OCI-LY3 (cell line): ENCODE measurements at regions not wholly inside any gene's neighbourhood (a gene's known extent, or its start where the extent isn't known, plus 50 kb on each side); places are given as distances from the start of the nearest gene placed in this dataset.

Experiments used
- H2AFZ ChIP-seq: fragments of 200-600, 300-600 bp; shearing (Covaris generic); 2 replicates; pipeline ENCODE4 v1.6.0; 2014; ENCODE audit warnings: antibody characterized with exemption, low read depth, low read length
- H3K27ac ChIP-seq: fragments of 200-600, 300-600 bp; sonication (generic); 2 replicates; pipeline ENCODE4 v1.5.1; 2014; ENCODE audit warnings: mild to moderate bottlenecking, low read length, moderate library complexity, mixed read lengths
- H3K27me3 ChIP-seq: fragments of 200-600, 300-600 bp; sonication (generic); 2 replicates; pipeline ENCODE4 v1.6.1; 2014; ENCODE audit warnings: low read depth, low read length, mixed read lengths
- H3K36me3 ChIP-seq: fragments of 200-600, 300-600 bp; sonication (generic); replicated peaks from 2 replicates; pipeline ENCODE3; 2014; ENCODE audit warnings: low read depth, low read length, mixed read lengths
- H3K4me1 ChIP-seq: fragments of 300-600, 200-600 bp; sonication (generic); 2 replicates; pipeline ENCODE4 v1.6.1; 2014; ENCODE audit warnings: low read length, mixed read lengths
- H3K4me2 ChIP-seq: fragments of 200-600, 300-600 bp; sonication (generic); 2 replicates; pipeline ENCODE4 v1.6.1; 2014; ENCODE audit warnings: low read length, mixed read lengths
- H3K4me3 ChIP-seq: fragments of 300-600, 200-600 bp; sonication (generic); 2 replicates; pipeline ENCODE4 v1.5.1; 2014; ENCODE audit warnings: antibody characterized with exemption, mild to moderate bottlenecking, low read length, moderate library complexity
- H3K79me2 ChIP-seq: fragments of 300-600, 200-600 bp; shearing (Covaris generic); 2 replicates; pipeline ENCODE4 v1.6.1; 2014; ENCODE audit warnings: mild to moderate bottlenecking, low read length, mixed read lengths
- H3K9ac ChIP-seq: fragments of 300-600, 200-600 bp; shearing (Covaris generic); 2 replicates; pipeline ENCODE4 v1.6.0; 2014; ENCODE audit warnings: mild to moderate bottlenecking, low read length, moderate library complexity
- H3K9me3 ChIP-seq: fragments of 200-600, 300-600 bp; shearing (Covaris generic); 2 replicates; pipeline ENCODE4 v1.6.1; 2014; ENCODE audit warnings: low read length, mixed read lengths; ENCODE audit not compliant: insufficient read depth
- H4K20me1 ChIP-seq: fragments of 200-600, 300-600 bp; sonication (generic); 2 replicates; pipeline ENCODE4 v1.6.1; 2016; ENCODE audit warnings: low read length, mixed read lengths; ENCODE audit not compliant: insufficient read depth
- CTCF ChIP-seq: fragments of 200-600, 300-600 bp; sonication (generic); IDR thresholded peaks from 2 replicates; pipeline ENCODE4 v1.5.1; 2014; ENCODE audit warnings: antibody characterized with exemption, low read length, low read depth
- EZH2phosphoT487 ChIP-seq: fragments of 200-600 bp; shearing (Covaris generic); IDR thresholded peaks from 2 replicates; pipeline ENCODE4 v1.6.1; 2018; ENCODE audit warnings: antibody characterized with exemption, mixed run types, low read depth

GRCh38 chr18:45415614-45416013 lies 199.7 kb upstream of the SLC14A2 start:
- TF ChIP-seq CTCF (no peak), EZH2phosphoT487 (no peak)

GRCh38 chr18:45416168-45416567 lies 199.1 kb upstream of the SLC14A2 start:
- TF ChIP-seq EZH2phosphoT487: no peak
- no peak for TF ChIP-seq CTCF
- H4K20me1 ChIP-seq: no peaks in the 10 kb centered on the region
- no peak overlapping the region for H3K4me3 ChIP-seq
- no peak overlapping the region for H3K27ac ChIP-seq
- no peaks in the 10 kb centered on the region for H3K79me2 ChIP-seq
- peaks cover 15% of the 10 kb centered on the region for H3K4me1 ChIP-seq
- no peaks in the 10 kb centered on the region for H3K9me3 ChIP-seq
- H3K36me3 ChIP-seq: no peaks in the 10 kb centered on the region
- no peak overlapping the region for H3K4me2 ChIP-seq
- H3K9ac ChIP-seq: no peak overlapping the region
- no peaks in the 10 kb centered on the region for H3K27me3 ChIP-seq
- H2AFZ ChIP-seq: no peak overlapping the region

More at GRCh38 chr18:45415614-45416013, 199.7 kb upstream of the SLC14A2 start:
- no peak overlapping the region for H3K27ac ChIP-seq
- H3K79me2 ChIP-seq: no peaks in the 10 kb centered on the region
- H3K4me1 ChIP-seq: peaks cover 15% of the 10 kb centered on the region
- no peaks in the 10 kb centered on the region for H3K27me3 ChIP-seq
- H2AFZ ChIP-seq: no peak overlapping the region
- no peak overlapping the region for H3K9ac ChIP-seq
- no peak overlapping the region for H3K4me2 ChIP-seq
- H3K9me3 ChIP-seq: no peaks in the 10 kb centered on the region
- H3K4me3 ChIP-seq: no peak overlapping the region
- no peaks in the 10 kb centered on the region for H4K20me1 ChIP-seq
- no peaks in the 10 kb centered on the region for H3K36me3 ChIP-seq

GRCh38 chr18:45417392-45417791 lies 197.9 kb upstream of the SLC14A2 start:
- no peak overlapping the region for H3K4me2 ChIP-seq
- no peak overlapping the region for H3K4me3 ChIP-seq
- no peaks in the 10 kb centered on the region for H3K9me3 ChIP-seq
- peaks cover 12% of the 10 kb centered on the region for H3K4me1 ChIP-seq
- H3K27ac ChIP-seq: no peak overlapping the region
- H3K36me3 ChIP-seq: no peaks in the 10 kb centered on the region
- no peaks in the 10 kb centered on the region for H3K79me2 ChIP-seq
- TF ChIP-seq EZH2phosphoT487 (no peak), CTCF (no peak)
- H4K20me1 ChIP-seq: no peaks in the 10 kb centered on the region
- no peaks in the 10 kb centered on the region for H3K27me3 ChIP-seq
- no peak overlapping the region for H3K9ac ChIP-seq
- H2AFZ ChIP-seq: no peak overlapping the region

- no peak overlapping the region for H3K9ac ChIP-seq
- no peaks in the 10 kb centered on the region for H4K20me1 ChIP-seq
- TF ChIP-seq CTCF (no peak), EZH2phosphoT487 (no peak)
- no peak overlapping the region for H3K4me2 ChIP-seq
- H3K27me3 ChIP-seq: no peaks in the 10 kb centered on the region
- no peaks in the 10 kb centered on the region for H3K4me1 ChIP-seq
- no peaks in the 10 kb centered on the region for H3K9me3 ChIP-seq
- H2AFZ ChIP-seq: no peak overlapping the region
- H3K79me2 ChIP-seq: no peaks in the 10 kb centered on the region
- H3K4me3 ChIP-seq: no peak overlapping the region
- H3K36me3 ChIP-seq: no peaks in the 10 kb centered on the region
- no peak overlapping the region for H3K27ac ChIP-seq
These were observed 191.6 kb upstream of the SLC14A2 start for GRCh38 chr18:45423659-45424058.
